ENCODE measurements at regions not wholly inside any gene's neighbourhood (a gene's known extent, or its start where the extent isn't known, plus 50 kb on each side); places are given as distances from the start of the nearest gene placed in this dataset.
"Not testable (repeated sequence)": the region's sequence is repeated elsewhere in the genome, so short reads cannot be mapped to it uniquely, and the experiment has no call there.

DNA sequence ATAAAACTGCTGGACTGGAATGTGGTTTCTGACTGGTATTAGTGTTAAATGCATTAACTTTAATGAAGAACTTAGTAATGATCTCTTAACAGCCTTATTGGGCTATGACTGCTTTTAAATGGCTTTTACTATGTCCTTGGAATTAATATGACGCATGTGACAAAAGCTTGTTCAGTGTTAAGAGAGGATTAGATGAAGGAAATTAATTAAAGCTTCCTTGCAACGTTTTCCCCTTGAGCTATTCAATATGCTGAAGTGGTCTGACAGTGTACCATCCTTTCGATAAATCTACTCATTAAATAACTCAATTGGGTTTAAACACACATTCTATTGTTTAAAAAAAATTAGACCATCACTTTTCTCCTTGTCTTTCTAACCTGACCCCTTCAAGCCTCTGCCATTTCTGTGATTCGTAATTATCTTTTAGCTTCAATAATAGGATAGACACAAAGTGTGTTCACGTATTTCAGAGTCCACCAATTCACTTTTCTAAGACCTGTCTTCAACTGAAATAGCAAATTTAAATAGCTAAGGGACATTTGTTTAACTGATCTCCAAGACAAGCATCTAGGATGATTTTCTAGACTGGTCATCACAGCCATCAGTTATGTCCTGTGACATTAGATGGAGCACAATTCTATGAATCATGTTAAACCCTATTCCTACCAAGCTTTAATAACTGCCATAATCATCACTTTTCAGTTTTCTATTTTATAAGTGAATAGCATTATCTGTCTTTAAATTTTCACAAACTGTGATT is 1258.0 kb upstream of the CDH9 start:
- TF ChIP-seq, protein P1, sequence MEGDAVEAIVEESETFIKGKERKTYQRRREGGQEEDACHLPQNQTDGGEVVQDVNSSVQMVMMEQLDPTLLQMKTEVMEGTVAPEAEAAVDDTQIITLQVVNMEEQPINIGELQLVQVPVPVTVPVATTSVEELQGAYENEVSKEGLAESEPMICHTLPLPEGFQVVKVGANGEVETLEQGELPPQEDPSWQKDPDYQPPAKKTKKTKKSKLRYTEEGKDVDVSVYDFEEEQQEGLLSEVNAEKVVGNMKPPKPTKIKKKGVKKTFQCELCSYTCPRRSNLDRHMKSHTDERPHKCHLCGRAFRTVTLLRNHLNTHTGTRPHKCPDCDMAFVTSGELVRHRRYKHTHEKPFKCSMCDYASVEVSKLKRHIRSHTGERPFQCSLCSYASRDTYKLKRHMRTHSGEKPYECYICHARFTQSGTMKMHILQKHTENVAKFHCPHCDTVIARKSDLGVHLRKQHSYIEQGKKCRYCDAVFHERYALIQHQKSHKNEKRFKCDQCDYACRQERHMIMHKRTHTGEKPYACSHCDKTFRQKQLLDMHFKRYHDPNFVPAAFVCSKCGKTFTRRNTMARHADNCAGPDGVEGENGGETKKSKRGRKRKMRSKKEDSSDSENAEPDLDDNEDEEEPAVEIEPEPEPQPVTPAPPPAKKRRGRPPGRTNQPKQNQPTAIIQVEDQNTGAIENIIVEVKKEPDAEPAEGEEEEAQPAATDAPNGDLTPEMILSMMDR (IDR thresholded peaks at IDR 0.05; ENCODE audit: unreplicated experiment), result no peak
- H3K4me3 Mint-ChIP-seq (ENCODE audit: low read depth, unreplicated experiment), result no peak overlapping the region
- H3K27me3 Mint-ChIP-seq (ENCODE audit: unreplicated experiment), result no peaks in the 10 kb centered on the region
- H3K9me3 Mint-ChIP-seq (ENCODE audit: low read depth, unreplicated experiment), result peaks cover 4% of the 10 kb centered on the region
- intact Hi-C loops (cut with micrococcal nuclease; ENCODE audit: unreplicated experiment), result no loop called here
- CTCF ChIA-PET, result no interaction called here
- H3K36me3 Mint-ChIP-seq (ENCODE audit: insufficient read depth, unreplicated experiment), result no peaks in the 10 kb centered on the region
- DNase-seq, result no peak
- no peak overlapping the region for H3K27ac Mint-ChIP-seq (ENCODE audit: unreplicated experiment)
- H3K4me1 Mint-ChIP-seq (ENCODE audit: low read depth, unreplicated experiment), result no peaks in the 10 kb centered on the region
- BruUV-seq (replicated peaks), result no TSS peak

DNA sequence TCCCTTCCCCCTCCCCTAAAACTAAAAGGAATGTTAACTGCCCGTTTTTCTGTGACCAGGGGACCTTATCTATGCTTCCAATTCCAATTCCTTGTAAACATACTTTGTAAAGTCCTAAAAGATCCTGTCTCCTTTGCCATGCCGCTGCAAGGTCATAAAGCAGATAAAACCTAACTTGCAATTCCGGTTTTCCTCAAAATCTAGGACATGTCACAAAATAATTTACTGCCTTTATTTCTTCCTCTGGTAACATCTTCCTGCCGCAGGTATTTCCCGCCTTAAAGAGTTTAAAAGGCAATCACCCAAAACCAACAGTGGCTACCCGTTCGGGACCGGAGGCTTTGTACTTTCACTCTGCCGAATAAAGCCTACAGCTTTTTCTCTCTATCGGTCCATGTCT is 1248.6 kb upstream of the CDH9 start:
- BruUV-seq (replicated peaks); H3K4me1 Mint-ChIP-seq (ENCODE audit: low read depth, unreplicated experiment); DNase-seq; H3K4me3 Mint-ChIP-seq (ENCODE audit: low read depth, unreplicated experiment); CTCF ChIA-PET; H3K9me3 Mint-ChIP-seq (ENCODE audit: low read depth, unreplicated experiment); H3K27me3 Mint-ChIP-seq (ENCODE audit: unreplicated experiment); H3K36me3 Mint-ChIP-seq (ENCODE audit: insufficient read depth, unreplicated experiment); H3K27ac Mint-ChIP-seq (ENCODE audit: unreplicated experiment); intact Hi-C loops (cut with micrococcal nuclease; ENCODE audit: unreplicated experiment): not testable (repeated sequence)

DNA sequence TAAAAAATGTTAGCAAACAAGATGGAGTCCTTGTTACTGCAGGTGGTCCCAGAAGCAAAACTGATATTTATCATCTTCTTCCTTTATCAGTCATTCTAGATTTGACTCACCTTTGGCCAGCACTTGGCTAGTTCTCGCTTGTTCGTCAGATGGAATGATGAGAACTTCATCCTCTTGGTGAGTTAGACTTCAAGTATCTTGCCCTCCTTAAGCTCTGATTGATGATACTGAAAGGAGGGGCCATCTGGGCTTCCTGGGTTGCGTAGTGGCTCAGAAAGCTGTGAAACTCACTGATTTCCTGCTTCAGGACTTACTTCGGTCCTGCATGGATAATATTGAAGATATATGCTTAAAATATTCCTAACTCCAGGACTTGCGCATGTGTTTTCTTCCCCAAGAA is 1248.2 kb upstream of the CDH9 start:
- Mint-ChIP-seq H3K9me3 (ENCODE audit: low read depth, unreplicated experiment) (no peaks in the 10 kb centered on the region), H3K27ac (ENCODE audit: unreplicated experiment) (no peak overlapping the region), H3K4me3 (ENCODE audit: low read depth, unreplicated experiment) (no peak overlapping the region), H3K36me3 (ENCODE audit: insufficient read depth, unreplicated experiment) (no peaks in the 10 kb centered on the region), H3K4me1 (ENCODE audit: low read depth, unreplicated experiment) (no peaks in the 10 kb centered on the region), H3K27me3 (ENCODE audit: unreplicated experiment) (no peaks in the 10 kb centered on the region)
- no TSS peak for BruUV-seq (replicated peaks)
- CTCF ChIA-PET, result no interaction called here
- TF ChIP-seq, protein P1 (IDR thresholded peaks at IDR 0.05; ENCODE audit: unreplicated experiment), result no peak
- intact Hi-C loops (cut with micrococcal nuclease; ENCODE audit: unreplicated experiment), result no loop called here
- no peak for DNase-seq

DNA sequence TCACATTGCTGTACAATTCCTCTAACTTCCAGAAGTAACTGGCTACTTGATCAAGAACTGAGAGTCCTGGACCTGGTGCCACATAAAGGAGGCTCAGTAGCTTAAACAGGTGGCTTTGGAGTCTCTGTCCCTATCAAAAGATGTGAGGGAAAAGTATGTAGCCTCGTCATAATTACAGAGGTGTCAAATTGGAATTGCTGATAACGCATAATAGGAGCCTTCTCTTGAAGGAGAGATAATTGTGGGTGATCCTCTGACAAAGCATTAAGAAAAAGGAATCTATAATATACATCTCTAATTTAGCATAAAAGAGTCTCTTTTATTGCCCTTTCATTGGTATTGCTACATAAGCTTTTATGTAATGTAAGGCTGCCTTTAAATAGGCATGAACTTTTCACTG is 1246.4 kb upstream of the CDH9 start:
- TF ChIP-seq, protein P1 (IDR thresholded peaks at IDR 0.05; ENCODE audit: unreplicated experiment), result no peak
- intact Hi-C loops (cut with micrococcal nuclease; ENCODE audit: unreplicated experiment), result no loop called here
- Mint-ChIP-seq H3K36me3 (ENCODE audit: insufficient read depth, unreplicated experiment) (no peaks in the 10 kb centered on the region), H3K4me3 (ENCODE audit: low read depth, unreplicated experiment) (no peak overlapping the region), H3K4me1 (ENCODE audit: low read depth, unreplicated experiment) (no peaks in the 10 kb centered on the region), H3K9me3 (ENCODE audit: low read depth, unreplicated experiment) (no peaks in the 10 kb centered on the region), H3K27ac (ENCODE audit: unreplicated experiment) (no peak overlapping the region), H3K27me3 (ENCODE audit: unreplicated experiment) (no peaks in the 10 kb centered on the region)
- no TSS peak for BruUV-seq (replicated peaks)
- DNase-seq, result no peak
- CTCF ChIA-PET, result no interaction called here

DNA sequence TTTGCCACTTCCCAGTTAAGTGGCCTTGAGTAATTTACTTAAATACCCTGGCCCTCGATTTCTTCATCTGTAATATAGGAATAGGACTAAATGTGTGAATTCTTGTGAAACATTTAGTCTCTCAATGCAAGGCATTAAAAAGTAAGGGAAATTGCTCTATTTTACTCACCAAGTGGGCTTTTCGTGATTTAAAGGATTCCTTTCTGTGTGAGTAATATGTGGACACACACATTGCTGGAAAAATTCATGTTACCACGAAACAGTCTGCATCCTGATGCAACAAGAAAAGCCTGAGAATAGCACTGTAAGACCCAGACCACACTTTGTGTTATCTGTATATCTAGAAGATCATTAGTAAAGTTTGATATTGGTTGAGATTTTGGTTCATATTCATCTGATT is 1243.0 kb upstream of the CDH9 start:
- Mint-ChIP-seq H3K27ac (ENCODE audit: unreplicated experiment) (no peak overlapping the region), H3K4me3 (ENCODE audit: low read depth, unreplicated experiment) (no peak overlapping the region), H3K9me3 (ENCODE audit: low read depth, unreplicated experiment) (peaks cover 3% of the 10 kb centered on the region), H3K4me1 (ENCODE audit: low read depth, unreplicated experiment) (no peaks in the 10 kb centered on the region), H3K27me3 (ENCODE audit: unreplicated experiment) (no peaks in the 10 kb centered on the region), H3K36me3 (ENCODE audit: insufficient read depth, unreplicated experiment) (no peaks in the 10 kb centered on the region)
- DNase-seq, result no peak
- intact Hi-C loops (cut with micrococcal nuclease; ENCODE audit: unreplicated experiment), result no loop called here
- CTCF ChIA-PET, result no interaction called here
- TF ChIP-seq, protein P1 (IDR thresholded peaks at IDR 0.05; ENCODE audit: unreplicated experiment), result no peak
- BruUV-seq (replicated peaks), result no TSS peak
